ENCODE measurements at regions not wholly inside any gene's neighbourhood (a gene's known extent, or its start where the extent isn't known, plus 50 kb on each side); places are given as distances from the start of the nearest gene placed in this dataset.

- Histone ChIP-seq H3K9me1 (ENCODE audit: control insufficient read depth, extremely low read depth, insufficient read depth, low read length) (no peaks in the 10 kb centered on the region), H3K27me3 (ENCODE audit: control insufficient read depth, extremely low read depth, insufficient read depth, low read length) (no peaks in the 10 kb centered on the region), H3K9me3 (ENCODE audit: control insufficient read depth, low read depth, low read length) (no peaks in the 10 kb centered on the region), H3K9ac (ENCODE audit: control insufficient read depth, extremely low read depth, insufficient read depth, low read length) (no peak overlapping the region), H3K36me3 (ENCODE audit: control insufficient read depth in 2 of 2, extremely low read depth in 1 of 2, insufficient read depth in 2 of 2, low read length in 2 of 2) (no peaks in the 10 kb centered on the region), H3K4me3 (ENCODE audit: control insufficient read depth in 2 of 3, extremely low read depth in 1 of 3, insufficient read depth in 2 of 3, low read depth in 1 of 3, low read length in 3 of 3) (no peak overlapping the region), H3K4me2 (ENCODE audit: control insufficient read depth, extremely low read depth, insufficient read depth, low read depth, low read length) (no peak overlapping the region), H4K20me1 (ENCODE audit: control insufficient read depth, extremely low read depth, insufficient read depth, low read length) (no peaks in the 10 kb centered on the region), H3K79me2 (ENCODE audit: control insufficient read depth, insufficient read depth, low read length) (no peaks in the 10 kb centered on the region), H3K27ac (ENCODE audit: control insufficient read depth, insufficient read depth, low read length) (no peak overlapping the region), H3K4me1 (ENCODE audit: control insufficient read depth, extremely low read depth, insufficient read depth, low read length) (peaks cover 19% of the 10 kb centered on the region), H2AFZ (ENCODE audit: control insufficient read depth, low read length) (no peak overlapping the region)
- dilution Hi-C loops (cut with MboI; ENCODE audit: extremely low pct_ligation_motif_present, low sequenced_read_pairs): no loop called here
- DNase-seq (ENCODE audit: low read depth, low spot score) (no peak), FAIRE-seq (no peak)
- no peak for TF ChIP-seq CTCF (optimal IDR thresholded peaks at IDR 0.05 in 1 of 3, IDR thresholded peaks at IDR 0.05 in 1 of 3, conservative IDR thresholded peaks at IDR 0.05 in 1 of 3; ENCODE audit: extremely low read depth in 1 of 3, insufficient read depth in 2 of 3, low read length in 3 of 3)
- TF ChIP-seq EZH2 (IDR thresholded peaks at IDR 0.05; ENCODE audit: low read length): no peak
Observed at GRCh38 chr5:36494841-36495601, 111.4 kb upstream of the SLC1A3 start.

- no peak overlapping the region for H3K4me3 ChIP-seq (ENCODE audit: control insufficient read depth in 2 of 3, extremely low read depth in 1 of 3, insufficient read depth in 2 of 3, low read depth in 1 of 3, low read length in 3 of 3)
- FAIRE-seq (no peak), DNase-seq (ENCODE audit: low read depth, low spot score) (no peak)
- TF ChIP-seq EZH2 (IDR thresholded peaks at IDR 0.05; ENCODE audit: low read length) (no peak), CTCF (optimal IDR thresholded peaks at IDR 0.05 in 1 of 3, IDR thresholded peaks at IDR 0.05 in 1 of 3, conservative IDR thresholded peaks at IDR 0.05 in 1 of 3; ENCODE audit: extremely low read depth in 1 of 3, insufficient read depth in 2 of 3, low read length in 3 of 3) (no peak)
- no peaks in the 10 kb centered on the region for H3K9me3 ChIP-seq (ENCODE audit: control insufficient read depth, low read depth, low read length)
- H3K27ac ChIP-seq (ENCODE audit: control insufficient read depth, insufficient read depth, low read length): no peak overlapping the region
- H2AFZ ChIP-seq (ENCODE audit: control insufficient read depth, low read length): no peak overlapping the region
- no peaks in the 10 kb centered on the region for H3K36me3 ChIP-seq (ENCODE audit: control insufficient read depth in 2 of 2, extremely low read depth in 1 of 2, insufficient read depth in 2 of 2, low read length in 2 of 2)
- no peaks in the 10 kb centered on the region for H3K79me2 ChIP-seq (ENCODE audit: control insufficient read depth, insufficient read depth, low read length)
- H4K20me1 ChIP-seq (ENCODE audit: control insufficient read depth, extremely low read depth, insufficient read depth, low read length): no peaks in the 10 kb centered on the region
- no peaks in the 10 kb centered on the region for H3K9me1 ChIP-seq (ENCODE audit: control insufficient read depth, extremely low read depth, insufficient read depth, low read length)
- peaks cover 19% of the 10 kb centered on the region for H3K4me1 ChIP-seq (ENCODE audit: control insufficient read depth, extremely low read depth, insufficient read depth, low read length)
- no peak overlapping the region for H3K9ac ChIP-seq (ENCODE audit: control insufficient read depth, extremely low read depth, insufficient read depth, low read length)
- H3K27me3 ChIP-seq (ENCODE audit: control insufficient read depth, extremely low read depth, insufficient read depth, low read length): no peaks in the 10 kb centered on the region
- H3K4me2 ChIP-seq (ENCODE audit: control insufficient read depth, extremely low read depth, insufficient read depth, low read depth, low read length): no peak overlapping the region
- dilution Hi-C loops (cut with MboI; ENCODE audit: extremely low pct_ligation_motif_present, low sequenced_read_pairs): no loop called here
Observed at GRCh38 chr5:36495611-36496010, 110.8 kb upstream of the SLC1A3 start.

All from keratinocyte (primary cell).